ENCODE measurements at regions not wholly inside any gene's neighbourhood (a gene's known extent, or its start where the extent isn't known, plus 50 kb on each side); places are given as distances from the start of the nearest gene placed in this dataset.

- DNase-seq (ENCODE audit: low read depth, low spot score): no peak
These were observed 1334.6 kb downstream of the TBC1D22A start for GRCh38 chr22:48096851-48097665.

- no peak for DNase-seq (ENCODE audit: low read depth, low spot score)
These were observed 1334.0 kb downstream of the TBC1D22A start for GRCh38 chr22:48096411-48096810.

- no peak for DNase-seq (ENCODE audit: low read depth, low spot score)
These were observed 1331.5 kb downstream of the TBC1D22A start for GRCh38 chr22:48093981-48094380.

GRCh38 chr22:48092866-48093265 is 1330.4 kb downstream of the TBC1D22A start:
- no peak for DNase-seq (ENCODE audit: low read depth, low spot score)

- no peak for DNase-seq (ENCODE audit: low read depth, low spot score)
These were observed 1329.3 kb downstream of the TBC1D22A start for GRCh38 chr22:48091656-48092223.

- no peak for DNase-seq (ENCODE audit: low read depth, low spot score)
These were observed 1328.7 kb downstream of the TBC1D22A start for GRCh38 chr22:48091060-48091650.

- DNase-seq (ENCODE audit: low read depth, low spot score): no peak
These were observed 1327.9 kb downstream of the TBC1D22A start for GRCh38 chr22:48090332-48090672.

- no peak for DNase-seq (ENCODE audit: low read depth, low spot score)
These were observed 1327.3 kb downstream of the TBC1D22A start for GRCh38 chr22:48089601-48090331.

GRCh38 chr22:48088926-48089536 is 1326.6 kb downstream of the TBC1D22A start:
- DNase-seq (ENCODE audit: low read depth, low spot score): no peak

GRCh38 chr22:48088251-48088650 is 1325.8 kb downstream of the TBC1D22A start:
- DNase-seq (ENCODE audit: low read depth, low spot score): no peak

- no peak for DNase-seq (ENCODE audit: low read depth, low spot score)
These were observed 1323.6 kb downstream of the TBC1D22A start for GRCh38 chr22:48085901-48086645.

GRCh38 chr22:48084729-48085050 is 1322.2 kb downstream of the TBC1D22A start:
- DNase-seq (ENCODE audit: low read depth, low spot score): no peak

- DNase-seq (ENCODE audit: low read depth, low spot score): no peak
These were observed 1321.7 kb downstream of the TBC1D22A start for GRCh38 chr22:48084041-48084728.

- DNase-seq (ENCODE audit: low read depth, low spot score): no peak
These were observed 1321.1 kb downstream of the TBC1D22A start for GRCh38 chr22:48083502-48083901.

GRCh38 chr22:48082284-48082683 is 1319.8 kb downstream of the TBC1D22A start:
- DNase-seq (ENCODE audit: low read depth, low spot score): no peak

GRCh38 chr22:48081281-48081680 is 1318.8 kb downstream of the TBC1D22A start:
- DNase-seq (ENCODE audit: low read depth, low spot score): no peak

GRCh38 chr22:48080316-48081165 is 1318.1 kb downstream of the TBC1D22A start:
- DNase-seq (ENCODE audit: low read depth, low spot score): no peak

- no peak for DNase-seq (ENCODE audit: low read depth, low spot score)
These were observed 1317.2 kb downstream of the TBC1D22A start for GRCh38 chr22:48079505-48080290.

GRCh38 chr22:48078825-48079224 is 1316.4 kb downstream of the TBC1D22A start:
- no peak for DNase-seq (ENCODE audit: low read depth, low spot score)
